Activated T-helper 1 cell treated with anti-CD3 and anti-CD28 coated beads, Interleukin-12 subunit alpha, Interleukin-12 subunit beta, Interleukin-2, Interleukin-4 antibody, amounts not matched to agents 30 ng/mL and 10 ng/mL and 1 ng/mL, durations not matched to agents 14 hours and 24 hours and 36 hours (primary cell): ENCODE measurements at regions not wholly inside any gene's neighbourhood (a gene's known extent, or its start where the extent isn't known, plus 50 kb on each side); places are given as distances from the start of the nearest gene placed in this dataset.

Experiments used
- DNase-seq: peaks from one replicate; pipeline ENCODE4 v3.0.0; 2021; ENCODE audit warnings: low spot score
- H3K27ac Mint-ChIP-seq: one replicate; pipeline ENCODE4 v1.8.0; 2021; ENCODE audit warnings: mild to moderate bottlenecking, mixed read lengths
- H3K27me3 Mint-ChIP-seq: one replicate; pipeline ENCODE4 v1.8.0; 2022; ENCODE audit warnings: mild to moderate bottlenecking, moderate library complexity, mixed read lengths; ENCODE audit not compliant: insufficient read depth
- H3K36me3 Mint-ChIP-seq: one replicate; pipeline ENCODE4 v1.8.0; 2021; ENCODE audit warnings: low read depth, mixed read lengths
- H3K4me1 Mint-ChIP-seq: one replicate; pipeline ENCODE4 v1.8.0; 2021; ENCODE audit warnings: low read depth, mixed read lengths
- H3K4me3 Mint-ChIP-seq: one replicate; pipeline ENCODE4 v1.8.0; 2021; ENCODE audit warnings: mild to moderate bottlenecking, moderate library complexity, mixed read lengths
- H3K9me3 Mint-ChIP-seq: one replicate; pipeline ENCODE4 v1.8.0; 2021; ENCODE audit warnings: mixed read lengths
- intact Hi-C: fragments of 100-400 bp; cut with micrococcal nuclease; formaldehyde crosslinking; loops from one replicate; pipeline ENCODE4 v1.15.1; 2024

DNA sequence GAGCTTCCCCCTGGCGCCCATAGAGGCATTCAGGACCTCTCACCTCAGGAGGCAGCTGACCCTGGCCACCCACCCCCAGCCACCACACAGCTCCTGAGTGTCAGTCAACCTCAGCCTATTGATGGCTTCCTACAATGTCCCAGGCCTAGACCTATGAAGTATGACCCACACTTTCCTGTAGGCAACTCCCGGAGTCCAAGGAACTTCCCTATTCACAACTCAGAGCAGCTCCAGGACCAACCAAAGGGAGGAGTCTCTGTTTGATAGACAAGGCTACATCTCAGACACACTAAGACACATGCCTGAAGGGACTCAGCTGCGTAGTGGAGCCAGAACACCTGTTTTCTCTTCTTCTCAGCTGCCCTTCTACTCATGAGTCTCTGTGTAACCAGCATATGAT lies 169.1 kb downstream of the MAFB start:
- Mint-ChIP-seq H3K4me1 (no peaks in the 10 kb centered on the region), H3K36me3 (no peaks in the 10 kb centered on the region), H3K27me3 (peaks cover 2% of the 10 kb centered on the region), H3K9me3 (peaks cover 11% of the 10 kb centered on the region), H3K4me3 (no peak overlapping the region), H3K27ac (no peak overlapping the region)
- intact Hi-C loops: no loop called here
- DNase-seq: no peak

- no peaks in the 10 kb centered on the region for H3K36me3 Mint-ChIP-seq
- intact Hi-C loops: no loop called here
- no peaks in the 10 kb centered on the region for H3K27me3 Mint-ChIP-seq
- H3K4me1 Mint-ChIP-seq: no peaks in the 10 kb centered on the region
- no peaks in the 10 kb centered on the region for H3K9me3 Mint-ChIP-seq
- DNase-seq: no peak
- H3K4me3 Mint-ChIP-seq: no peak overlapping the region
- H3K27ac Mint-ChIP-seq: no peak overlapping the region
These were observed 176.0 kb downstream of the MAFB start for GRCh38 chr20:40512994-40513393.

- H3K4me1 Mint-ChIP-seq: no peaks in the 10 kb centered on the region
- H3K4me3 Mint-ChIP-seq: no peak overlapping the region
- intact Hi-C loops: no loop called here
- H3K27me3 Mint-ChIP-seq: no peaks in the 10 kb centered on the region
- DNase-seq: no peak
- no peaks in the 10 kb centered on the region for H3K36me3 Mint-ChIP-seq
- no peak overlapping the region for H3K27ac Mint-ChIP-seq
- H3K9me3 Mint-ChIP-seq: no peaks in the 10 kb centered on the region
These were observed 176.4 kb downstream of the MAFB start for GRCh38 chr20:40512591-40512990.

DNA sequence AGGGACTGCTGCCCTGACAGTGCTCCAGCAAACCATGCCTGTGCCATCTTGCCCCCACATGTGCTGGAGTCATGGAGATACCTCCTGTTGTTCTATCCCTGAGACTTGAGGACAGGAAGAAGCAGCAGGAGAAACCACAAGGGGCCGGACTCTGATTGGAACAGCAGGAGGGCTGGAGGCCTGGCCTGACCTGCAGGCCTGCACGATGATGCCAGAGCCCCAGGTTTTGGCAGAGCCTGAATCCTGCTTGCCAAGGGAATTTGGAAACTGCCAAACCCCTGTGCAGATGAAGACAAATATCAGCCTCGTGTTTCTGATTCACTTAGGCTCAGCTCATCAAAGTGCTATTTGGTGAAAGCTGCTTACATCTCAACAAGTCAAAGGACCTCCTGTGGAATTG lies 177.6 kb downstream of the MAFB start:
- Mint-ChIP-seq H3K4me1 (no peaks in the 10 kb centered on the region), H3K4me3 (no peak overlapping the region), H3K27ac (no peak overlapping the region), H3K9me3 (no peaks in the 10 kb centered on the region), H3K36me3 (no peaks in the 10 kb centered on the region), H3K27me3 (no peaks in the 10 kb centered on the region)
- intact Hi-C loops: no loop called here
- no peak for DNase-seq

DNA sequence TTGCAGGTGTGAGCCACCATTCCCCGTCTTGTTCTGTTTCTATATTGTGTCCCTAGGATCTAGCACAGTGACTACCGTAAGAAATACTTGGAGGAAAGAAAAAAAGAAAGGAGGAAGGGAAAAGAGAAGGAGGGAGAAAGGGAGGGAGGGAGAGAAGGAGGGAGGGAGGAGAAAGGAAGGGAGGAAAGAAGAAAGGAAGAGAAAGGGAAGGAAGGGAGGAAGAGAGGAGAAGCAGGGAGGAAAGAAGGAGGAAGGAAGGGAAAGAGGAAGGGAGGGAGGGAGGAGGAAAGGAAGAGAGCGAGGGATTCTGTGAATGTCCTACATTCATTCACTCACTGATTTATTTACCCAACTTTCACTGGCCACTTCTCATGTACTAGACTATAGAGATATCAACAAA lies 178.4 kb downstream of the MAFB start:
- H3K36me3 Mint-ChIP-seq: no peaks in the 10 kb centered on the region
- intact Hi-C loops: no loop called here

GRCh38 chr20:40508821-40509220 lies 180.2 kb downstream of the MAFB start:
- no peak overlapping the region for H3K4me3 Mint-ChIP-seq
- no peaks in the 10 kb centered on the region for H3K27me3 Mint-ChIP-seq
- no peaks in the 10 kb centered on the region for H3K36me3 Mint-ChIP-seq
- H3K27ac Mint-ChIP-seq: no peak overlapping the region
- H3K4me1 Mint-ChIP-seq: no peaks in the 10 kb centered on the region
- intact Hi-C loops: no loop called here
- H3K9me3 Mint-ChIP-seq: no peaks in the 10 kb centered on the region
- no peak for DNase-seq

More for the DNA sequence above, 178.4 kb downstream of the MAFB start:
- H3K4me1 Mint-ChIP-seq: no peaks in the 10 kb centered on the region
- no peak overlapping the region for H3K27ac Mint-ChIP-seq
- H3K27me3 Mint-ChIP-seq: no peaks in the 10 kb centered on the region
- no peak overlapping the region for H3K4me3 Mint-ChIP-seq
- H3K9me3 Mint-ChIP-seq: no peaks in the 10 kb centered on the region
- DNase-seq: no peak

- no peak overlapping the region for H3K4me3 Mint-ChIP-seq
- no peaks in the 10 kb centered on the region for H3K9me3 Mint-ChIP-seq
- H3K4me1 Mint-ChIP-seq: no peaks in the 10 kb centered on the region
- H3K27ac Mint-ChIP-seq: no peak overlapping the region
- intact Hi-C loops: no loop called here
- DNase-seq: no peak
- H3K27me3 Mint-ChIP-seq: peaks cover 2% of the 10 kb centered on the region
- H3K36me3 Mint-ChIP-seq: no peaks in the 10 kb centered on the region
These were observed 182.5 kb downstream of the MAFB start for GRCh38 chr20:40506537-40506939.

GRCh38 chr20:40503119-40503518 lies 185.9 kb downstream of the MAFB start:
- H3K36me3 Mint-ChIP-seq: no peaks in the 10 kb centered on the region
- H3K4me1 Mint-ChIP-seq: peaks cover 1% of the 10 kb centered on the region
- H3K27ac Mint-ChIP-seq: no peak overlapping the region
- no peak overlapping the region for H3K4me3 Mint-ChIP-seq
- DNase-seq: no peak
- H3K9me3 Mint-ChIP-seq: no peaks in the 10 kb centered on the region
- intact Hi-C loops: no loop called here
- peaks cover 2% of the 10 kb centered on the region for H3K27me3 Mint-ChIP-seq

DNA sequence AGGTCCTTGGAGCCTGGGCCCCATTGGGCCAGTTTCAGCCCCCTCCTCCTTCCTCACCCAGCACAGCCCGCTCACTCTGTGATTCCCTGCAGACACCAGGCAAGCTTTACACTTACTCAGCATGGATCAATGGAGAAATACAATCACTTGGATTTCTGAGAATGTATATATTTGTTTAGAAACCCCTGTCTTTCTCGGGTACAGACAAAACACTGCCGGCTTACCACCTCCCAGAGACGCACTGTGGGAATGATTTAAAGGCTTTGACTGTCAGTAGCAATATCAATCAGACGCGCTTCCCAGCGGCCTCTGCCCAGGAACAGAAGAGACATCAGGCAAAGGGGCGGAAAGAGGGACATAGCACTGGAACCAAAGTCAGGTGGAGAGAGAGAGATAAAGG lies 186.5 kb downstream of the MAFB start:
- no peaks in the 10 kb centered on the region for H3K9me3 Mint-ChIP-seq
- no peak for DNase-seq
- no peaks in the 10 kb centered on the region for H3K36me3 Mint-ChIP-seq
- no peak overlapping the region for H3K4me3 Mint-ChIP-seq
- H3K4me1 Mint-ChIP-seq: peaks cover 4% of the 10 kb centered on the region
- H3K27ac Mint-ChIP-seq: no peak overlapping the region
- peaks cover 2% of the 10 kb centered on the region for H3K27me3 Mint-ChIP-seq
- intact Hi-C loops: no loop called here

GRCh38 chr20:40499391-40499790 lies 189.6 kb downstream of the MAFB start:
- no peak overlapping the region for H3K27ac Mint-ChIP-seq
- H3K4me1 Mint-ChIP-seq: peaks cover 4% of the 10 kb centered on the region
- DNase-seq: no peak
- no peaks in the 10 kb centered on the region for H3K9me3 Mint-ChIP-seq
- H3K27me3 Mint-ChIP-seq: peaks cover 2% of the 10 kb centered on the region
- intact Hi-C loops: no loop called here
- no peak overlapping the region for H3K4me3 Mint-ChIP-seq
- H3K36me3 Mint-ChIP-seq: no peaks in the 10 kb centered on the region

DNA sequence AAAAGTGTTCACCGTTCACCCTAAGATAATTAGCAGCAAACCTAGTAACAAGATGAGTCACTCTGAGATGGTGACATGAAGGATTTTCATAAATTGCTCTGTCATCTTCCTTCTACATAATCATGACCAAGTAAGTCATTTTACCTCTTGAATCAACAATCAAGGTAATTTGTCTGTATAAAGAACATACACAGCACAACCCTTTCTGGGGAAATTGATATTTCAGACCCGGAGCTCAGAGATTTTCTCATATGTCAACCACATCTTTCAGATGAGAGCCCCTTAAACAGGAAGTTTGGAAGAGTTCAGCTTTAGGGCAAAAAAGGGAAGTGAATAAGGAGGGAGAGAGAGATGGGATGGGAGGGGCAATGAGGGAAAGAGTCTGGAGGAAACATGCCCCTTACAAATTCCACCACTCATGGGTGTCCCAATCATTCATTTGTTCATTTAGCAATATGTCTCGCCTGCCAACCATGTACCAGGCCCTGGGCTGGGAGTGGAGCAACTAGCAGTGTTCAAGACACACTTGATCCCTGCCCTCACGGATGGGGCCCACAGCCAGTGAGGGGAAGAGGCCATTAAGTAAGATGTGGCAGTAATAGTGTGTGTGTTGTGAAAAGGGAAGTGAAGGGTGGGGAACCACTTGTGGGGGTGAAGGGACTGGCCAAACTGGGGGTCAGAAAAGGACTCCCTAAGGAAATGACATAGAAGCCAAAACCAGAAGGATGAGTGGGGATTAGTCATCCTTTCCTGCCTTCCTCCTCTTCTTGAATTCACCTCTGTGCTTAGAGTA lies 190.9 kb downstream of the MAFB start:
- no peak overlapping the region for H3K27ac Mint-ChIP-seq
- H3K4me3 Mint-ChIP-seq: no peak overlapping the region
- H3K9me3 Mint-ChIP-seq: no peaks in the 10 kb centered on the region
- H3K36me3 Mint-ChIP-seq: no peaks in the 10 kb centered on the region
- no peak for DNase-seq
- intact Hi-C loops: no loop called here
- peaks cover 4% of the 10 kb centered on the region for H3K4me1 Mint-ChIP-seq
- H3K27me3 Mint-ChIP-seq: peaks cover 2% of the 10 kb centered on the region

- Mint-ChIP-seq H3K4me1 (peaks cover 4% of the 10 kb centered on the region), H3K27me3 (no peaks in the 10 kb centered on the region), H3K36me3 (no peaks in the 10 kb centered on the region), H3K27ac (no peak overlapping the region), H3K9me3 (no peaks in the 10 kb centered on the region), H3K4me3 (no peak overlapping the region)
- no peak for DNase-seq
- intact Hi-C loops: no loop called here
These were observed 193.1 kb downstream of the MAFB start for GRCh38 chr20:40495956-40496355.

DNA sequence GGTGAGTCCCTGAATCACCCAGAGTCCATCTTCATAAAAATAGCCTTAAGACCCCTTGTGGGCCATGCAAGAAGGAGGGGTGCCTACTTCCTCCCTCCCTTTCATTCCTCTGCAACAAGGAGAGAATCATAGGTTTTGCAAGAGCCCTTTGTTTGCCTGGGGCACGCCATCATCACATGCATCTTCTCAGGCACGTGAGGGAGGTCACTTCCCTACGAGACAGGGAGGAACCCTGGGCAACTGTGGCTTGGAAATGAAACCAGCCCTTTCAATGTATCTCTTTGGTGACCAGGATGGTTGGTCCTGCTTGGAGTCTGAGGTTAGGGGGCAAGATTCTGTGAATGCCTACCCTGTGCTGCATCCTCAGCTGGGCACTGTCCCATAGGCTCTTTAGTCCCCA lies 194.8 kb downstream of the MAFB start:
- no peaks in the 10 kb centered on the region for H3K9me3 Mint-ChIP-seq
- DNase-seq: no peak
- H3K27ac Mint-ChIP-seq: no peak overlapping the region
- intact Hi-C loops: no loop called here
- no peaks in the 10 kb centered on the region for H3K27me3 Mint-ChIP-seq
- no peak overlapping the region for H3K4me3 Mint-ChIP-seq
- no peaks in the 10 kb centered on the region for H3K36me3 Mint-ChIP-seq
- peaks cover 4% of the 10 kb centered on the region for H3K4me1 Mint-ChIP-seq

- DNase-seq: no peak
- H3K36me3 Mint-ChIP-seq: no peaks in the 10 kb centered on the region
- no peak overlapping the region for H3K27ac Mint-ChIP-seq
- no peak overlapping the region for H3K4me3 Mint-ChIP-seq
- no peaks in the 10 kb centered on the region for H3K9me3 Mint-ChIP-seq
- intact Hi-C loops: no loop called here
- no peaks in the 10 kb centered on the region for H3K27me3 Mint-ChIP-seq
- peaks cover 4% of the 10 kb centered on the region for H3K4me1 Mint-ChIP-seq
These were observed 195.5 kb downstream of the MAFB start for GRCh38 chr20:40493549-40493948.
